ENCODE measurements at regions not wholly inside any gene's neighbourhood (a gene's known extent, or its start where the extent isn't known, plus 50 kb on each side); places are given as distances from the start of the nearest gene placed in this dataset.
"Not testable (repeated sequence)": the region's sequence is repeated elsewhere in the genome, so short reads cannot be mapped to it uniquely, and the experiment has no call there.

DNA sequence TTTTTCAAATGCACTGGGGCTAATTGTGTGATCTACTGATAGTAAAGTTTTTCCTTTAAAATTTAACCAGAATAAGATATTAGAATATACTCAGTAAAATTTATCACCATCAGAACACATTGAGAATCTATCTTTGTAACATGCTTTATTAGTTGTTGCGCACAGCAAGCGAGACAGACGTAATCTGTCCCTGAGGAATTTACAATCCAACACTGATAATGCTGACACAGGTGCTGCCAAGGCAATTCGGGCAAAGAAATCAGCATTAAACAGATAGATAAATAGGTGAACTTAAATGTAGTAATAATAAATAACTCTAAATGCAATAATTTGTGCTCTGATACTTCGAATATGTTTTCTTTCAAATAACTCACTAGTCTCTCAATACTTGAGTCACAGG lies 607.2 kb downstream of the HTR1B start:
- Mint-ChIP-seq H3K4me3 (no peak overlapping the region), H3K4me1 (no peaks in the 10 kb centered on the region), H3K9me3 (no peaks in the 10 kb centered on the region), H3K27ac (ENCODE audit: unreplicated experiment) (no peak overlapping the region), H3K27me3 (ENCODE audit: low read depth) (no peaks in the 10 kb centered on the region), H3K36me3 (ENCODE audit: low read depth) (no peaks in the 10 kb centered on the region)
- no peak for DNase-seq (ENCODE audit: low read depth, low spot score)
- TF ChIP-seq, protein P1, sequence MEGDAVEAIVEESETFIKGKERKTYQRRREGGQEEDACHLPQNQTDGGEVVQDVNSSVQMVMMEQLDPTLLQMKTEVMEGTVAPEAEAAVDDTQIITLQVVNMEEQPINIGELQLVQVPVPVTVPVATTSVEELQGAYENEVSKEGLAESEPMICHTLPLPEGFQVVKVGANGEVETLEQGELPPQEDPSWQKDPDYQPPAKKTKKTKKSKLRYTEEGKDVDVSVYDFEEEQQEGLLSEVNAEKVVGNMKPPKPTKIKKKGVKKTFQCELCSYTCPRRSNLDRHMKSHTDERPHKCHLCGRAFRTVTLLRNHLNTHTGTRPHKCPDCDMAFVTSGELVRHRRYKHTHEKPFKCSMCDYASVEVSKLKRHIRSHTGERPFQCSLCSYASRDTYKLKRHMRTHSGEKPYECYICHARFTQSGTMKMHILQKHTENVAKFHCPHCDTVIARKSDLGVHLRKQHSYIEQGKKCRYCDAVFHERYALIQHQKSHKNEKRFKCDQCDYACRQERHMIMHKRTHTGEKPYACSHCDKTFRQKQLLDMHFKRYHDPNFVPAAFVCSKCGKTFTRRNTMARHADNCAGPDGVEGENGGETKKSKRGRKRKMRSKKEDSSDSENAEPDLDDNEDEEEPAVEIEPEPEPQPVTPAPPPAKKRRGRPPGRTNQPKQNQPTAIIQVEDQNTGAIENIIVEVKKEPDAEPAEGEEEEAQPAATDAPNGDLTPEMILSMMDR (conservative IDR thresholded peaks at IDR 0.05) = no peak

DNA sequence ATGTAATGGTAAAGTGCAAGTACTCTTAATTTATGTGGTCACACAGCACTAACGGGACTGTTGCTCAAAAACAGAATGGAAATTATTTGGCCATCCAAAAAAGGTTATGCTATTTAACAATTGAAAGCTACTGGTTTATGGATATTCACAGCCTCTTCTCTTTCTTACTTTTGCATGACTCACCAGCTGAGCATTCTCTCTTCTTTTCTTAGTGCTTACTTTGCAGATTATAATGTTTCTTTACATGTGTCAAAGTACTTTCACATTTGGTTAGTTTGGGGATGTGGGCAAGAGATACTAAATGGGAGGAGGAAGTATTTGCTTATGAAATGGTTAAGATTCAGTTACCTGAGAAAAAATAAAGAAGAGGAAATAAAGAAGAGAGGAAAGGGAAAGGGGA lies 610.5 kb downstream of the HTR1B start:
- Mint-ChIP-seq H3K9me3 (no peaks in the 10 kb centered on the region), H3K36me3 (ENCODE audit: low read depth) (no peaks in the 10 kb centered on the region), H3K4me3 (no peak overlapping the region), H3K4me1 (no peaks in the 10 kb centered on the region), H3K27ac (ENCODE audit: unreplicated experiment) (no peak overlapping the region), H3K27me3 (ENCODE audit: low read depth) (no peaks in the 10 kb centered on the region)
- TF ChIP-seq, protein P1 (conservative IDR thresholded peaks at IDR 0.05) = no peak
- DNase-seq (ENCODE audit: low read depth, low spot score) = no peak

DNA sequence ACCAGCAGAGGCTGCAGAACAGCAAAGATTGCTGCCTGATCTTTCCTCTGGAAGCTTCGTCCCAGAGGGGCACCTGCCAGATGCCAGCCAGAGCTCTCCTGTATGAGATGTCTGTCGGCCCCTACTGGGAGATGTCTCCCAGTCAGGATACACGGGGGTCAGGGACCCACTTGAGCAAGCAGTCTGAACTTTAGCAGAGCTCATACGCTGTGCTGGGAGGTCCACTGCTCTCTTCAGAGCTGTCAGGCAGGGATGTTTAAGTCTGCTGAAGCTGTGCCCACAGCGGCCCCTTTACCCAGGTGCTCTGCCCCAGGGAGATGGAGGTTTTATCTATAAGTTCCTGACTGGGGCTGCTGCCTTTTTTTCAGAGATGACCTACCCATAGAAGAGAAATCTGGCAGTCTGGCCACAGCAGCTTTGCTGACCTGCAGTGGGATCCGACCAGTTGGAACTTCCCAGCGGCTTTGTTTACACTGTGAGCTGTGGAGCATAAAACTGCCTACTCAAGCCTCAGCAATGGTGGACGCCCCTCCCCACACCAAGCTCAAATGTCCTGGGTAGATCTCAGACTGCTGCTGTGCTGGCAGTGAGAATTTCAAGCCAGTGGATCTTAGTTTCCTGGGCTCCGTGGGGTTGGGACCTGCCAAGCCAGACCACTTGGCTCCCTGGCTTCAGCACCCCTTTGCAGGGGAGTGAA lies 613.9 kb downstream of the HTR1B start:
- not testable (repeated sequence) for H3K4me1 Mint-ChIP-seq; H3K27ac Mint-ChIP-seq (ENCODE audit: unreplicated experiment); H3K36me3 Mint-ChIP-seq (ENCODE audit: low read depth); H3K4me3 Mint-ChIP-seq; H3K27me3 Mint-ChIP-seq (ENCODE audit: low read depth); DNase-seq (ENCODE audit: low read depth, low spot score); H3K9me3 Mint-ChIP-seq

DNA sequence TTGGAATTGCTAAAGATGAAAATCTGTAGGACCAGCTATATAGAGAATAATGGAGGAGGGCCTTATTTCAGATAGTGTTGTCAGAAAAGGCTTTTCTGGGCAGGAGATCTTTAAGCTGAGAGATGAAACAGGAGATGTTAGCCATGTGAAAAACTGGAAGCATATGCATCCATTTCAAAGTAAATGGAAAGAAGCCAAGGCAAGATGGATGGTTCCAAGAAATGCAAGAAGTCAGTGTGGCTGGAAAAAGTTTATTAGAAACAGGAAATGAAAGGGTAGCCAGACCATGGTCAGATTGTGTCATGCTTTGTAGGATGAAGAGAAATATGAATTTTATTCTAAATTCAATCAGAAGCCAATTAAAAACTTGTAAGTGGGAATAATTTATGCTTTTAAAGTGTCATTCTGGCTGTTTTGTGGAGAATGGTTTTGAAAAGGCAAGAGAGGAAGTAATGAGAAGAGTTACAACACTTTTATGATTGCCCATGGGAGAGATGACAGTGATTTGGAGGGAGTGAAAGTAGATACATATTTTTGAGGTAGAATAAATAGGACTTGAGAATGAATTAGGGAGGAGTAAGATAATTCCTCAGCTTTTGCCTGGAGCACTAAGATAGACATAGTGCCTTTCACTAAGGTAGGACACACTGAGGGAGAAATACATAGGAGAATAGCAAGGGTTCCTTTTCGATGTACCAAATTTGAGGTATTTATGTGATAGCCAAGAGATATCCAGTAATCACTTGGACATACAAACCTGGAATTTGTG lies 620.1 kb downstream of the HTR1B start:
- DNase-seq (ENCODE audit: low read depth, low spot score) = no peak

DNA sequence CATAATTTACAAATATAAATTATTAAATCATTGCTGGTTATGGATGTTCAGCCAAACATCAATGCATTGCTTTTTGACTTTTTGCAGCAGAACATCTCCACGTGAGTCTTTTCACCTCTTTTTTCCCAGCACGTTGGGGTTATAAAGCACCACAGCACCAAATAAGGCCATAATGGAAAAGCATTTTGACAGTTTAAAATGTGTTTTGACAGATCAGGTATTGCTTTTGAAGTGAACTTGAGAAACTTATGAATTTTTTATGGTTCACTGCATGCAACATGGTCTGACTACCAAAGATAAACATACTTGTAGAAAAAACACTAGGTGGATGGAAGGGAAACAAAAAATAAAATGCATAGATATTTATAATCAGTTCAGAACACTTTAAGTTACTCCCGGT lies 622.4 kb downstream of the HTR1B start:
- Mint-ChIP-seq H3K4me1 (no peaks in the 10 kb centered on the region), H3K9me3 (peaks cover 3% of the 10 kb centered on the region), H3K27me3 (ENCODE audit: low read depth) (no peaks in the 10 kb centered on the region), H3K36me3 (ENCODE audit: low read depth) (peaks cover 2% of the 10 kb centered on the region), H3K27ac (ENCODE audit: unreplicated experiment) (no peak overlapping the region), H3K4me3 (no peak overlapping the region)
- TF ChIP-seq, protein P1 (conservative IDR thresholded peaks at IDR 0.05) = no peak
- DNase-seq (ENCODE audit: low read depth, low spot score) = no peak

More for the DNA sequence above, 620.1 kb downstream of the HTR1B start:
- H3K4me3 Mint-ChIP-seq = no peak overlapping the region
- TF ChIP-seq, protein P1 (conservative IDR thresholded peaks at IDR 0.05) = no peak
- peaks cover 2% of the 10 kb centered on the region for H3K36me3 Mint-ChIP-seq (ENCODE audit: low read depth)
- H3K9me3 Mint-ChIP-seq = peaks cover 13% of the 10 kb centered on the region
- no peaks in the 10 kb centered on the region for H3K4me1 Mint-ChIP-seq
- H3K27ac Mint-ChIP-seq (ENCODE audit: unreplicated experiment) = no peak overlapping the region
- no peaks in the 10 kb centered on the region for H3K27me3 Mint-ChIP-seq (ENCODE audit: low read depth)

All from neural crest cell (in vitro differentiated cells).